GM13977 (cell line): ENCODE measurements at regions not wholly inside any gene's neighbourhood (a gene's known extent, or its start where the extent isn't known, plus 50 kb on each side); places are given as distances from the start of the nearest gene placed in this dataset.

Experiments
- DNase-seq: peaks from one replicate; pipeline ENCODE4 v3.0.0; 2012; ENCODE audit warnings: low spot score
- in situ Hi-C: fragments of 300-500 bp; cut with MboI; formaldehyde crosslinking; loops from one replicate; pipeline ENCODE4 v1.12.0; 2022; ENCODE audit warnings: low sequenced_read_pairs, low pct_unique_long_range_greater_than_20kb, mixed read lengths, inconsistent platforms; ENCODE audit not compliant: unreplicated experiment
- TF ChIP-seq, protein P1 (sequence below): IDR thresholded peaks from 2 replicates; pipeline ENCODE4 v1.5.1; 2012; ENCODE audit warnings: mild to moderate bottlenecking, control low read depth; ENCODE audit not compliant: insufficient read depth; ENCODE audit errors: extremely low read depth, missing control alignments

DNA sequence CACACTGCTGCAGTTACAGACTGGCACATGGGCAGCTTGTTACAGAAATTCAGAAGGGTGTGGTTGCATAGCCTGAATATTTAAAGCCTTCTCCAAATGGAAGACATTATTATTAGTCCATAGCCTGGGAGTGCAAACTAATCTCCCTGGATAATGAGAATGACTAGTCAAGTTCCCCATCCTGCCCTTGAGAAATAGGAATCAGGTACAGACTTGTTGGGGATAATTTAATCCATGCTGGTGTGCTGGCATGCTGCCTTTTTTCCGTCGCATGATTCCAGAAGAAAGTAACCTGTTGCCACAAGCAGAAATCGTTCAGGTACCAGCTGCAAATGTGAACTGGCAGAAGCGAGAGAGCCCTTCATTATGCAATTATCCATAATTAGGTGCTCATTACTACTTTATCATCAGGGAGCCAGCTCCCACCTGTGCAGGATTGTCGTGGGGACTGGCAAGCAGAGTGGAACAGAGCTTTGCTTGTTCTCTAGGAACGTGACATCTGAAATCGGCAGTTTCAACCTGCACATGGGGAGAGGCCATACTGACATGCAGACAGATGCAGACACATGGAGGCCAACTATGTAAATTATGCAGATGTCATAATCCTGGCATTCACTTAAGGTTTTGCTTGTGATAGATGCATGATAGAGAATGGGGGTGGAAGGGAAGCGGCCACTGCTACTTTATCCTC is 419.4 kb downstream of the PMP22 start:
- TF ChIP-seq, protein P1, sequence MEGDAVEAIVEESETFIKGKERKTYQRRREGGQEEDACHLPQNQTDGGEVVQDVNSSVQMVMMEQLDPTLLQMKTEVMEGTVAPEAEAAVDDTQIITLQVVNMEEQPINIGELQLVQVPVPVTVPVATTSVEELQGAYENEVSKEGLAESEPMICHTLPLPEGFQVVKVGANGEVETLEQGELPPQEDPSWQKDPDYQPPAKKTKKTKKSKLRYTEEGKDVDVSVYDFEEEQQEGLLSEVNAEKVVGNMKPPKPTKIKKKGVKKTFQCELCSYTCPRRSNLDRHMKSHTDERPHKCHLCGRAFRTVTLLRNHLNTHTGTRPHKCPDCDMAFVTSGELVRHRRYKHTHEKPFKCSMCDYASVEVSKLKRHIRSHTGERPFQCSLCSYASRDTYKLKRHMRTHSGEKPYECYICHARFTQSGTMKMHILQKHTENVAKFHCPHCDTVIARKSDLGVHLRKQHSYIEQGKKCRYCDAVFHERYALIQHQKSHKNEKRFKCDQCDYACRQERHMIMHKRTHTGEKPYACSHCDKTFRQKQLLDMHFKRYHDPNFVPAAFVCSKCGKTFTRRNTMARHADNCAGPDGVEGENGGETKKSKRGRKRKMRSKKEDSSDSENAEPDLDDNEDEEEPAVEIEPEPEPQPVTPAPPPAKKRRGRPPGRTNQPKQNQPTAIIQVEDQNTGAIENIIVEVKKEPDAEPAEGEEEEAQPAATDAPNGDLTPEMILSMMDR: no peak
- no peak for DNase-seq
- in situ Hi-C loops: no loop called here

DNA sequence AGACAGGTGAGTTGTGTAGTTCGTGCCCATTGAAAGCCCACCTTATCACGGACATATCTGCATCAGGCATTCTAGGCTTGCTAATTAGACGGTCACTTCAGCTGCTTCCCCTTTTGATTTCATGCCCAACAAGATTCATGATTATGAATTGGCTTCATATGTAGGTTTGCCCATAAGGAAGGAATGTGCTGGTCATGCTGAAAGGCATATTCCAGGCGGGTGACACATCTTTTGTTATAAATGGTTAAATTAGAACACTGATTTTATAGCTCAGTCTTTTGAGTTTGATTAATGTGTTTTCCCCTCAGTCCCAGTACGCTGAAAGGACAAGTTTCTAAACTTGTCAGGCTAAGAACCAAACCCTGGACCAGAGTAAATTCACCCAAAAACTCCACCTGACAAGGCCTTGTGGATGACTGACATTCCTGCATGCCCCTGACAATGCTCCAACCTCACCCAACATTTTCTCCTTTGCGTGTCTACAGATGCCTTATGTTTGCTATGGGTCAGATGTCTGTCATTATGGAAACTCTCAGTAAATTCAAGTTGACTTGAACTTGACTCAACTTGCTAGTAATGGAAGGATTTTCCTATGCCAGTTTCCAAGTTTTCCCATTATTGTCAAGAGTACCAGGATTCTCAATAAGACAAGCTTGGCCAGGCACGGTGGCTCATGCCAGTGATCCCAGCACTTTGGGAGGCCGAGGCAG is 421.9 kb downstream of the PMP22 start:
- in situ Hi-C loops: no loop called here
- no peak for DNase-seq
- TF ChIP-seq, protein P1: no peak

DNA sequence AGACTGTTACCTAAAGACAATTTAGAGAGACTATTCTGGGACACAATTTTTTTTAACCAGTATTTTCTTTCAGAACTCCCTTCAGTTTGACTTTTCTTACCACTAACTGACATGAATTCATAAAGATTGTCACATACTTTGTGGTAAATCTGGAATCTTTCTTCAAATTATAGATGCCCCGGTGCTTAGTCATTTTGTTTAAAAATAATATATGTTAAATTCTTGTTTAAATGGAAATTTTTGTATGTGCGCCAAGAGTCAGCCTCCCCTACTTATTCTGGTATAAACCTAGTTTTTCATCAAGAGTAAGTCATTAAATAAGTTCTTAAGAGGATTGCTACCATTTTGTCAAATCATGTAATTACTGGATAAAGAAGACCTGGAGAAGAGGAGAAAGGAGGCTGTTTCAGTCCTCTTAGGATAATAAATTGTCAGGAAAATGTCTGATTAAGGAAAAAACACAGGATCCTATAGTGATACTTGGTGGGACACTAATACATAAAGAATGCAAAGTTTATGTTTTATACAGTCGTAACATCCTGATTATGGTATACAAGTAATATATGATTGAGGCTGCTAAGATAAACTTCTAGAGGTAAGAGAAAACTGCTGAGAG is 424.4 kb downstream of the PMP22 start:
- no peak for DNase-seq
- in situ Hi-C loops: no loop called here
- TF ChIP-seq, protein P1: no peak

DNA sequence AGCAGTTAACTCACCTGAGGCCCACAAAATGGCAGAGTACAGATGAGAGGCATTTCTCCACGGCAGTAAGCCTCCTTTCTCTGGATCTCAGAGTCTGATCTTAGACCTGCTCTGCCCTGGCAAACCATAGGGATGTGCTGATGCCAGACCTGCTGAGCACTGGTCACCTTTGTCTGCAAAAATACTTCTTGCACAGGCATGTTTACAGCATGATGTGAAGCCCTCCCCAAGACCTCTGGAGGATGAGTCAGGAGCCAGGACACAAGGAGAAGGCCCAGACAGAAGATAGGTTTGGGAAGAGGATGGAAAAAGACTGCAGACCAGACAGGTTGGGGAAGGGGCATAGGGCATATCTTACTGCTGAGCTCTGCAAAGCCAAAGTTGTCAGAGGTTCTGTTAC is 426.6 kb downstream of the PMP22 start:
- in situ Hi-C loops: no loop called here
- no peak for DNase-seq
- TF ChIP-seq, protein P1: no peak

DNA sequence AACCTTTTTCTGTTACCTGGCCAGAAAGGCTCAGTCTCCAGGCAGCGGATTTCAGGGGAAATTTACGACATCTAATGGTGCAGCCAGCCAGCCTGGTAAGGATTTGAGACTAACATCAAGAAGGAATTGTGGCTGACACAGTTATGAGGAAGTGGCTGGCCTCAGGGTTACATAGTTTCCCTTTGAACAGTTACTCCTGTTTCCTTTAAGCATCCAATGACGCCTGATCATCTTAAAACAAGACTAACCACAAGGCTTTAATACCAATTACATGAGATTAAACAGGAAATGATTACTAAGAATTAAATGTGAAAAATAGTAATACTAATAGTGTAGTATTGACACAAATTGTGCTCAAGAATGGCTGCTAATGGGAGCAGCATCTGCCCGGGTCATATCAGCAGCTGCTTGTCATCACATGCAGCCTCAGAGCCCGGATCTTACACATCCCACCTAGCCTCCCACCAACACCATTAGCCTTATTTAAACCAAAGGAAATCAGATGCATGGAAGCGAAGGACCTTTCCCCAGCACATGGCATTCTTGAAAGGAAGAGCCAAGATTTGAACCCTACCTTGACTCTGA is 431.8 kb downstream of the PMP22 start:
- in situ Hi-C loops: no loop called here
- TF ChIP-seq, protein P1: no peak
- DNase-seq: no peak

DNA sequence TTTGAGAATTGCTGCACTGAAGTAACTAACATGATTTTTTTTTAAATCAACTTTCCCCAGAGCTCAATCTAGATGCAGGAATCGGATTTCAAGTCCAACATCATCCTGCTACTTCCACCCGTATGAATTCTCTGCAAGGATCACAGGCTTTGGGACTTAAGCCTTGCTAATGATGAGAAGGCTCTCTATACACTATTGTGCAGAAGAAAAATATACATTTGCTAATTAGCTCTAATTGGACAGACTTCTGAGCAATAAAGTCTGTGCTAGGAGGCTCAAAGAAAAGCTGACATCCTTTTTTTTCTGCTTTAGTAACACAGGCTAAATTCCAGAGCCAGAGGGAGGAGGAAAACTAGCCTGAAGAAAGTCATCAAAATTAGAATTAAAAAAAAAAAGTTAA is 433.6 kb downstream of the PMP22 start:
- TF ChIP-seq, protein P1: no peak
- no peak for DNase-seq
- in situ Hi-C loops: no loop called here
